ENCODE measurements at regions not wholly inside any gene's neighbourhood (a gene's known extent, or its start where the extent isn't known, plus 50 kb on each side); places are given as distances from the start of the nearest gene placed in this dataset.

DNA sequence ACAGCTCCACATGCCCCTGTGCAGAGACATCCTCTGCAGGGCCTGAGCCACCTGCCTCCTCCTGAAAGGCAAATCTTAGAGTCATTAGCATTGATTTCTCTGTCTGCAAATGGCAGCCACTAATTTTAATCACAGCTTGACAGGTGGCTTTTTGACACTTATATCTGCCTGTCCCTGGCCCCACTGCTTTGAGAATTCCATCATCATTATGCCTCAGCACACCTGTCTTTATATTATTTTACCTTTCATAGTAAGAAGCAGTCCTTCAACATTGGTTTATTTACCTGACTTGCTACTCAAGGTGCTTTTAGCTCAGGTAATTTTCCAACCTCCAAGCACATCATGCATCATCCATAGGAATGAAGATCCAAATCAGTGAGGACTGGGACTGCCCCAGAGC lies 451.3 kb downstream of the MTRR start:
- DNase-seq (ENCODE audit: low read depth in 2 of 2) = no peak

DNA sequence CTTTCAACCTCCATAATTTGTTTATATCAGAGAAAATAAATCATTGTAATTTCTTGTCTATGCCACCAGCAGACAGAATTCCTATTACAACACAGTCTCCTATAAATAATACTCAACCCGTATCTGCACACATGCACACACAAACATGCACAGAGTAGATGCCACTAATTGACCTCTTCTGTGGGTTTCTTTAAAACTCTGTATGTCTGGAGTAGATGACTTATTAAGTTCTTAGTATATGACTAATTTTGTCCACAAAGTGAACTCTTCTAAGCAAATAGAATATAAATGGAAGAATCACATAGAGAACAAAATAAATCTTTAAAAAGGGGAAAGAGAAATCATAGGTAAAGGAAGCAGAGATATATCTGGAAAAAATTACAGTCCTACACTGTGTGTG lies 452.3 kb downstream of the MTRR start:
- DNase-seq (ENCODE audit: low read depth in 2 of 2) = no peak

DNA sequence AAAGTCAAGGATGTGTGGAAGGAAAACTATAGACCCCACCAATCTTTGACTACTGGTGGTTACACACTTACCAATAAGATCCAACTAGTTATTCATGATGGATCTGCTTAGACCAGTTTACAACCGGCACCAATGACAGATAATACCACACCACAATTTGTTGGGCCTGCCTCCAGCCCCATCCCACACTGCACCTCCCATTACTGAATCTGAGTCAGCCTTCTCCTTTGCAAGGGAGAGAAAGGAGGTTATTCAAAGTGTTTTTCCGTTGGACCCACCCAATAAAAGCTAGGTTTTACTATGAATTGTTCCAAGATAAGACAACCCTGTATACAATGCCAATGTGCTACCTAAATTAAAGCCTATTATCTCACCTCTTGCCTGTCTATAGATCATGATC lies 453.5 kb downstream of the MTRR start:
- DNase-seq (ENCODE audit: low read depth in 2 of 2) = no peak

DNA sequence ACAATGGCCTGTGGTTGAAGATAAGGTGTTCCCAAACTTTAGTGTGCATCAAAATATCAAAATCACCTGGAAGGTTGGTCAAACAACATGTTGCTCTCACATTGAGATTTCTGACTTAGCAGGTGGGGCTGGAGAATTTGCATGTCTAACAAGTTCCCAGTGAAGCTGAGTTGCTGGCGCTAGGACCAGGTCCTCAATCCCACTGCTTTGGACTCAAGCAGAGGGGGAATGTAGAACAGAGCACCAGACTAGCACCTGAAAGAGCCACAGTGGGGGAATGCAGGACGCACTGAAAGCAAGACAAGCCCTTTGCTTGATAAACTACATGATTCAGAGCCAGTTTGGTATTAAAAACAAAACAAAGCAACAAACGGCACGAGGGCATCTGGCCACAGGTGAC lies 458.1 kb downstream of the MTRR start:
- DNase-seq (ENCODE audit: low read depth in 2 of 2) = no peak

DNA sequence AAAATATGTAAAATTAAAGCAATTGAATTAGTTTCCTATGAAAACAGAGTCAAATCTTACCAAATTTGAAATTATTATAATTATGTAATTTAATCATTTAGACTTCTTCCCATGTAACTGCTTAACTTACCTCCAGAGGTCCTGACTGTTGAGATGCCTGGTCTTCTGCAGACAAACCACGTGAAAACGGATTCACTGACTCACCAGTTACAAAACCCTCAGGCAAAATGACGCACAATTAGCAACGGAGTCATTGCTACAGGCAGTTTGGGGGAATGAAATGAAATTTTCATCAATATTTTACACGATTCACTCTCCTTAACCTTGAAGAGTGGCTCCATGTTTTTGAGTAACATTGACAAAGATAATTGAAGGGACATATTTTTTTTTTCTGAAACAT lies 460.8 kb downstream of the MTRR start:
- no peak for DNase-seq (ENCODE audit: low read depth in 2 of 2)

DNA sequence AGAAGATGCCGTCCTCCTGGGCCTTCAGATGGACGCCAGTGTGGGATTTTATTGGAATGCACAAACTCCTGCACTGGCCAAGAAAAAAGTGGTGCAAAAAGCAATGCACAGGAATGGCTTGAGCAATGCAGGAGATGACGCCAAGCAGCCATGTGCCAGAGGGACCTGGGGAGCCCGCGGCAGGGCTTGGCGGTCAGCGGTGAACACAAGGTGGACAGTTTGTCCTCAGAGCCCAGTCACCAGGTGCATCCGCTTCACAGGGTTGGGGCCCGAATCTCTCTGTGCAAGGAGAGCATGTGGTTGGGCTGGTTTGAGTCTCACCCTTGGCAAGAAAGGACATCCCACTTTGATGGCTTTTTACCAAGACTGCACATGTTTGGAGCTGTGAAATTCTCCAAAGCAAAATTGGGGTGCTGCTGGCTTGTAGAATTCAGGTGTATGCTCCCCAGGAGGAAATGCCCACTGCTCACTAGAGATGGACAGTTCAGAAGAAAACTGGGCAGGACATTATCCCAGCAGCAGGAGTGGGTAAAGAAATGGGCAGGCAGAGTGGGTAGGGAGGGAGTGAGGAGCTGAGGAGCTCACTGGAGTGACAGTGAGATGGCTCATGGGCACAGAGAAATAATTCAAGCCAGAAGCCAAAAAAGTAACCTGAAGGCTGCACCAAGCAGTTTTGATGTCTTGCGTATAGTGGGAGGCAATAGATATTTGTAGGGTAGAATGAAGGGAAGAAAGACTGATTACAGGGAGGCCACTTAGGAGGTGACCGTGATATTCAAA lies 463.9 kb downstream of the MTRR start:
- no peak for DNase-seq (ENCODE audit: low read depth in 2 of 2)

DNA sequence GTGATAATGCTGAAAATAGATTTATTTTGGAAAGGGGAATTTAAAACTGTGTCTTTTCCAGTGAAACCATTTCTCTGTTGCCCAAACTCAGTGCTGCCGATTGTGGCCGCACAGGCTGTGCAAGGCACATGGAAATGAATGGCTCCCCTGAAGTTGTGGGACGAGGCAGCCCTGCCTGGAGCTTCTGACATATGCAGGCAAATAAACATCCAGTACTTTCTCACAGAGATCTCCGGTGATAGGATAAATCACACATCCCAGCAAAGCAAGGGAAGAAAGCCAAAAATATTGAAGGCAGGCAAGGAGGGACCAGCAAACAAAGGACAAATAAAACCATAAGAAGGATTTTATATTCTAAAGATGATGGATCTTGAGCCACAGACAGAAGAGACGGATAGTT lies 464.5 kb downstream of the MTRR start:
- no peak for DNase-seq (ENCODE audit: low read depth in 2 of 2)

DNA sequence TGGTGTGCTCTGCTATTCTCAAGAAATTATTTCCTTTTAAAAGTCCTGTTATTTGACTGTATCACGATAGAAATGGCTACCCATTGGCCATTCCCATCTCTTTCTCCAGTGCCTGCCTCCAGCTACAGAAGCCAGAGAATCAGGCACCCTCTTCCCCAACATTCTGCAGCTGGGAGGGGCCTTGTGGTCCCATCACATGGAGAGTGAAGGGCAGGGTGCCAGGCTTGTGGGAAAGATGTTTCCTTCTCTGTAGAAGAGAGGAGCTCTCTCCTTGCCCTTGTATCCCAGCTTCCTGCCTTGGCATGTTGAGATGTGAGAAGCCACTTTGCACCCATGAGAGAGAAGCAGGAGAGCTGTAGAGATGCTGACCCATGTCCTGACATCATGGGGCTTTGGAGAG lies 465.0 kb downstream of the MTRR start:
- DNase-seq (ENCODE audit: low read depth in 2 of 2) = no peak

DNA sequence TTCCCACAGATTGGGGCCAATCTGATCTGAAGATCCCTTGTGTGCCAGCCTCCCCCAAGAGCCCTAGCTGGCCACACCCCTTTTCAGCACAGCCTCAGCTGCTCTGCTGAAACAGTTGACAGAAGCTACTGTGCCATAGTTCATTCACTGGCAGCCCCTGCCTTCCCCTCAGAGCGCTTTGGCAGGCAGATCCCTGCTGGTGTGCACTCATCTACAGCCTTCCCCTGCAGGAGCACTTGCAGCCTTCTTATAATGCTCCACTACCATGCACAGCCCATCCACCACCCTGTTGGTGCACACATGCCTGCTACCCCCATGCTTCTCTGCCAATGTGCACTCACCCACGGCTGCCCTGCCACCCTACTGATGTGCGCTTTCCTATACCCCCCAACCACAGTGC lies 471.3 kb downstream of the MTRR start:
- no peak for DNase-seq (ENCODE audit: low read depth in 2 of 2)

DNA sequence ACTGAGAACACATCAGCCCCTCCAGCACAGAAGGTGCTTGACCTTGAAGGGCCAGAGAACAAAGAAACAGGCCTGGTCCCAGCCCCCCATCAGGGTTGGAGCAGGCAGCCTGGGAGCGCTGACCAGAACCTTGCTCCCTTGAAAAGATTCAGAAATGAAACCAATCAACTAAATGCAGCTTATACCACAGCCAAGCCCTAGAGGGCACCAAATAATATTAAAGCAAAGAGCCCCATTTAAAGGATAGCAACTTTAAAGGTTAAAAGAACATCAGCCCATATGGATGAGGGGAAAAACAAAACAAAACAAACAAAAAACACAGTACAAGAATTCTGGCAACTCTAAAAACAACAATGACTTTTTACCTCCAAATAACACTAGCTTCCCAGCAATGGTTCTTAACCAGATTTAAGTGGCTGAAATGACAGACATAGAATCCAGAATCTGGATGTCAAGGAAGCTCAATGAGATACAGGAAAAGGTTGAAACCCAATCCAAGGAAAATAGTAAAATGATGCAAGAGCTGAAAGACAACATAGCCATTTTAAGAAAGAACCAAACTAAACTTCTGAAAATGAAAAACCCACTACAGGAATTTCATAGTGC lies 471.9 kb downstream of the MTRR start:
- DNase-seq (ENCODE audit: low read depth in 2 of 2) = no peak

DNA sequence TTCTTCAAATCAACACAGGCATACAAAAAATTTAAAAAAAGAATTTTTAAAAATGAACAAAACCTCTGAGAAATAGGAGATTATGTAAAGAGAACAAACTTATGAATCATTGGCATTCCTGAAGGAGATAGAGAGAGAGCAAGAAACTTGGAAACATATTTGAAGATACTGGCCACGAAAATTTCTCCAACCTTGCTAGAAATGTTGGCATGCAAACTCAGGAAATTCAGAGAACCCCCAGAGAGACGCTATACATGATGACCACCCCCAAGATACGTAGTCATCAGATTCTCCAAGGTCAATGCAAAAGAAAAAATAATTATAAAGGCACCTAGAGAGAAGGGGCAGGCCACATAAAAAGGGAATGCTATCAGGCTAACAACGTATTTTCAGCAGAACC lies 472.5 kb downstream of the MTRR start:
- DNase-seq (ENCODE audit: low read depth in 2 of 2) = no peak

DNA sequence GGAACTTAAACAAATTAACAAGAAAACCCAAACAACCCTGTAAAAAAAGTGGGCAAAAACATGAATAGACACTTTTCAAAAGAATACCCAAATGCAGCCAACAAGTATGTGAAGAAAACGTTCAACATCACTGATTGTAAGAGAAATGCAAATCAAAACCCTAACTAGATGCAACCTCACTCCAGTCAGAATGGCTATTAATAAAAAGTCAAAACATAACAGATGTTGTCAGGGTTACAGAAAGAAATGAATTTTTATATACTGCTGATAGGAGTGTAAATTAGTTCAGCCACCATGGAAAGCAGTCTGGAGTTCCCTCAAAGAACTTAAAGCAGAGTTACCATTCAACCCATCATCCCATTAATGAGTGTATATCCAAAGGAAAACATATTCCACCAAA lies 479.0 kb downstream of the MTRR start:
- DNase-seq (ENCODE audit: low read depth in 2 of 2) = no peak

DNA sequence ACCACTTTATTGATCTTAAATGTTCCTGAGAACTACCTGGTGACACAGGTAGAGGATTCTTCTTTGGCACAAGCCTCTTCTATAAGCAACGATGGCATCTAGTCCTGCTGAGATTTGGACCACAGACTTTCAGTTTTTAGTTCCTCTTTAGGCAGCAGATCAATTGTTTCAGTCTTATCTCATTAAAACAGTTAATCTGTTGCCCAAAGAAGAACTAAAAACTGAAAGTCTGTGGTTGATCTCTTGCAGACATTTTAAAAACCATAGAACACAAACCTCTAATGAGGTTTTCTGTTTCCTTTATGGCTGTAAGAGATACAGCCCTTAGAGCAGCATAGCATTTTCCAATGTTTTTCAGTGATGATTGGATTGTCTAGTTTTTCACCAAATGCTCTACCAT lies 480.9 kb downstream of the MTRR start:
- DNase-seq (ENCODE audit: low read depth in 2 of 2) = no peak

DNA sequence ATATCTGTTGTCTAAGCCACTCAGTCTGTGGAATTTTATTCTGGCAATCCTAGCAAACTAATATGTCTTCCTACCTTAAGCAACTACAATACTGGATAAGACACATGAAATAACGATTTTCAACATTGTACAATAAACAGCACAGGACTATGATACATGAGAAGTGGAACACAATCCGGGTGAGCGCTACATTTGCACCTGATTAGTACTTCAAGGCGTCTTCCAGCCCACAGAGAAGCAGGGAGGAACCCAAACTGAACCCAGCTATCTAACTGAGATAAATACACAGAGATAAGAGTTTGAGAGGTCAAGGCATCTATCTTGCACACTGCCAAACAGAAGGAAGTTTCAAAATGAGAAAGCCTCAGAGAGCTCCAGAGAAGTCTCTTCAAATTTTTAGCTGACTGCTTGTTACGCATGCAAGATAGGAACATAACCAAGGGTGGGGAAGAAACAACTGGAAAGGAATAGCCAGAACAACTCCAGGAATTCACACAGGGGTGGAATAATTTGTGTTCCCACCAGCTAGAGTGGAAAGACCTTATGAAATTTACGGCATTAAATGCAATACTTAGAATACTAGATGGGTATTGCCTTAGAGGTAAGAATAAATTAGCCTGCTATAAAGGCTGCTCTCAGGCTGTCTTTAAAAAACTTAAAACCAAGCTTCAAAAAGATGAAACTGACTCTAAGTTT lies 481.8 kb downstream of the MTRR start:
- no peak for DNase-seq (ENCODE audit: low read depth in 2 of 2)

DNA sequence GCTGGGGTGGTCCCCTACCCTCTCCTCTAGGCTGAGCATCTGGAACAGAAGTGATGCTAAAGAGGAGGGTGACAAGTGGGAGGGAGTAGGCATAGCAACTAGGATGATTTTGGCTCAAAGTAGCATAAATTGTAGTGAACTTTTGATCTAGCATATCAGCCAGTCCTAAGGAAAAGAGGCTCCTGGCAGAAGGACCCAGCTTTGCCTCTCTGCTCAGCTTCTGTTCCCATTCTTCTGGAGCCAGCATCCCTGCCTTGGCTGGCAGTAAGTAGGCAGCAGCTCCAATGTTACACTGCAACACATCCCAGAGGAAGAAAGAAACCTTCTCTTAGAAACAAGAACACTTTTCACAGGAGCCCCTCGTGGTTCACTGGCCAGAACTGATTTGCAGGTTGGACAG lies 487.0 kb downstream of the MTRR start:
- DNase-seq (ENCODE audit: low read depth in 2 of 2) = no peak

DNA sequence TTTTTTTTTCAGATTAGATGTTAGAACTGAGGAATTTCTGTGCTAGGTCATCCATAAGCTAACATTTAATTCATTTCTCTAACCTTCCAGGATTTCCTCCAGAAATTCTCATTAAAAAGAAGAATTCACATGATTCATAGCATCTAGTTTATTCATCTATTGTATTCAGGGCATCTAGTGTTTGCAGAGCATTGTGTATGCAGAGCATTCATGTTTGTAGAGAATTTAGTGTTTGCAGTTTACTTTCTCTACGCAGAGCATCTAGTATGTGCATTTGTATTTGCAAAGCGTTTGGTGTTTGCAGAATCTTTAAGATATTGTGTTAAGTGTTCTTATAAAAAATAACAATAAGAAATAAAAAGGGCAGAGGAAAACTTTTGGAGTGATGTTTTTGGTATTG lies 491.1 kb downstream of the MTRR start:
- DNase-seq (ENCODE audit: low read depth in 2 of 2) = no peak

DNA sequence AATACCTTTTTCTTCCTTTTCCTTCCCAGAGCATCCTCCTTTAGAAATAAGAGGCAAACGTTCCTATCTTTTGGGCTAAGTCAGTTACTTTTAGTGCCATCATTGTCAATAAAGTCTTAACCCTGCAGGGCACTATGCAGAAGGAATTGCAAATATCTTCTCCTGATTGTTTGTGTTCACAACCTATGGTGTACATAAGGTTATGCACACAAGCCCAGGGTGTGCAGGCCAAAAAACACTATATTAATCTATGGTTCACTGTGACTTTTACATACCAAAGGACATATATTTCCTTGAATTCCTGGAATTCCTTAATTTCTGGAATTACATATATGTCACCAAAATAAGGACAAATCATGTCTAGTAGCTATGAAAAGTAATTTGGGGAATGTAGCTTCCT lies 493.5 kb downstream of the MTRR start:
- DNase-seq (ENCODE audit: low read depth in 2 of 2) = no peak

DNA sequence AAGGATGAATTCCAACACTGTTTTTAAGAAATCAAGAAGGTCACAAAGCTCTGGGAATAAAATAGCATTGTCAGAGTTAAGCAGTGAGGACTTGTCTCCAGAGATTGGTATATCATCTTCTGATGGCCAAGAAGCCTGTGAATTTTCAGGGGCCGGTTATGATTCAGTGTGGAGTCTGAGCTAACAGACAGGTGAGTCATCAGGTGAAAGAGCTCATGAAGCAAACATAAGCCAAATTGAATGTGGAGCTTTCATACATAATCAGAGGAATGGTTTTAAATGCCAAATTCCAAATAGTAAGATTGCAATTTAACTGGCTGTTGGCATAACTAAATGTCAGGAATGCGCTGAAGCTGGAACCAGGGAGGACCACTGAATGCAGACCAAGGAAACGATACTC lies 494.2 kb downstream of the MTRR start:
- DNase-seq (ENCODE audit: low read depth in 2 of 2) = no peak

DNA sequence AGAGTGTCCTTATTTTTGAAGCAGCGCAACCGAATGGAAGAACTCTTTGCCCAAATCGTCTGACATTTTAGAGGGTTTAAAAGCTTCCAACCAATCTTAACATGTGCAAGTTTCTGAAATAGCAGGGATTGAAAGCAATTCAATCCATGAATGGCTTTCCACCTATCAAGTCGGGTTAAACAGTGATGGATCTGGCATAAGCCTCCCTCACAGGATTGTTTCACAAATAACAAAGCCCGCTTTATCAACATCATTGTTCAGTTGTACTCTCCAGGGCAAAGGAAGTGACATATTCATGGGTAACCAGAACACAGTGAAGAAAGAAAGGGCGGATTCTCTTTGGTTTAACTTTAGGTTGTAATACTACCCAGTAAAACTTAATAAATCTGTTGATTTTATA lies 497.3 kb downstream of the MTRR start:
- DNase-seq (ENCODE audit: low read depth in 2 of 2) = no peak

DNA sequence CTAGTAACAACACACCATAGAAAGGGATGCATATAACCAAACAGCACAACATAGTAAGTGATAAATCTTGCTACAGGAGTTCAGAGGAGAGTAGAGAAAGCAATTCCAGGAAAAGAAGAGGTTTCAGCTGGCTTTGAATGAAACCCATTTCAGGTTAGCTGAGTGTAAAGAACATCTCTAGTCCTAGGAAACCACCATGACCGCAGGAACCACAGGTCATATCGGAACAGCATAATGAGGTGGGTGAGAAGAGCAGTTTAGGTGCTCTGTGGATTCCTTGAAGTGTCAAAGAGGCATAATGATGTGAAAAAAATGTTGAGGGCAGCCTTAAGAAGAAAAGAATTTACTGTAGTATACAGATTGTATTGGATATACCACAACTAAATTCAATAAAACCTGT lies 507.5 kb downstream of the MTRR start:
- no peak for DNase-seq (ENCODE audit: low read depth in 2 of 2)

DNA sequence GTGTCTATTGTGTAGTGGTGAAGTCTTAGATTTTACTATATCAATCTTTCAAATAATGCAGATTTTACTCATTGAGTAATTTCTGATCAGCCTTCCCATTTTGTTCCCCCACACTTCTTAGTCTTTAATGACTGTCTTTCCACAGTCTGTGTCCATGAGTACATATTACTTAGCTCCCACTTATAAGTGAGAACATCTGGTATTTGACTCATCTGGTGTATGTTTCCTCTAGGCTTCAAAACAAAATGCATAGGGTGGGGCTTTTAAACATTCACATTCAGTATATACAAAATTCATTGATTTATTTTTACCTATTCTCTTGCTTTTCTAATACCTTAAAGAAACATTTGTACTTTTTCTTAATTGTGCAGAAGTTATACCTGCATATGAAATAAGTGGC lies 513.0 kb downstream of the MTRR start:
- DNase-seq (ENCODE audit: low read depth in 2 of 2) = no peak

DNA sequence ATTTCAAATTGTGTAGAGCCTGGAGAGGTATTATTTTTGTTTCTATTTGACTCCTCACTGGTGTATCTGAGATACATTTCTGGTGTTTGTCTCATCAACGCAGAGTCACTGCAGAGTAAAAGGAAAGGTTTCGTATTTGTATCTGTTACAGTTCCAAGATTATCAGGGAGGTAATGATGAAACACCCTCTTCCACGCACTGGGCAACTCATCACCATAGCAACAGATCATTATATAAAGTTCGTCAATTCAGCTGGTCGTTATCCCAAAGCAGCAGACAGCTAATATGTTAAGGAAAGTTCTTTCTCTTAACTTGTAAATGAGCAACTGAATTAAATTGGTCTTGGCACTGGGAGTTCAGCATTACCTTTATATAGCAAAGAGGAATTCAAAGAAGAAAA lies 513.5 kb downstream of the MTRR start:
- DNase-seq (ENCODE audit: low read depth in 2 of 2) = no peak

DNA sequence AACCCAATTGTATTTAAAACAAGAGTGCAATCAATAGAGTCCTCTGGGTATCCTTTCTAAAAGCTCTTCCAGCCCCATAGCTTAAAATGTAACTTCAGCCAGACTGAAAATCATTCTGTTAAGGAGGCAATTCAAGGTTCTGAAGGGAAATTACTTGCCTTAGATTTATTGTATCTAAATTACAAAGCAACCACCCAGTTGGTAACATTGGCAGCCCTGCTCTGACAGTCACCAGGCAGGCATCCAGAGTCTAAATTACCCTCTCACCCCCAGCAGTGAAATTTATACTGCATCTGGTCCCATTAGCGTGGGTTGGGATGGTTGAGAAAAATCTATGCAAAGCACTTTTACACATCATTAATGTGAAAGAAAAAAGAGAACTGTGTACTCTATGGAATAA lies 514.7 kb downstream of the MTRR start:
- no peak for DNase-seq (ENCODE audit: low read depth in 2 of 2)
